HG03139 (cell line): ENCODE measurements at regions not wholly inside any gene's neighbourhood (a gene's known extent, or its start where the extent isn't known, plus 50 kb on each side); places are given as distances from the start of the nearest gene placed in this dataset.
"Not testable (repeated sequence)": the region's sequence is repeated elsewhere in the genome, so short reads cannot be mapped to it uniquely, and the experiment has no call there.

ENCODE experiments used
- ATAC-seq: cut with Tn5 transposase; IDR thresholded peaks from one replicate; pipeline ENCODE4 v1.9.1; 2021; ENCODE audit not compliant: unreplicated experiment

DNA sequence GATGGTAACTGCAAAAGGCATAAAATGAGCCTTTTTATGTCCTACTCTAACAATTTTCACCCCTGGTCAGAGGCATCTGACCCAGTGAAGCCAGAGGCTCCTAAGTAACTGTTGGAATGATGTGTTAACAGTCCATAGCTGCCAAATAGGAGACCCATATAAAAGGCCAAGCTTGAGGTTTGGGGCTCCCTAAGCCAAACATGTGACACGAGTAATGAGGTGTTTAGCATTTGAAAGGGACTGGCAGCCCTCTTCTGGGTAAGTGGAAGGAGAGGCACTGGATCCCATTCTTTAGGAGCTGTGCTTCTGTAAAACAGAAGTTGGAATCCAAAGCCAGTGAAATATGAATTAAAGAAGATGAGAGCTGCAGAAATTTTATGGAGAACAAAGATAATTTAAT, 100.6 kb upstream of the PNPLA4 start:
- ATAC-seq = no peak

GRCh38 chrX:8025705-8026104, 98.5 kb upstream of the PNPLA4 start:
- ATAC-seq = no peak

GRCh38 chrX:8018934-8019333, 91.7 kb upstream of the PNPLA4 start:
- no peak for ATAC-seq

DNA sequence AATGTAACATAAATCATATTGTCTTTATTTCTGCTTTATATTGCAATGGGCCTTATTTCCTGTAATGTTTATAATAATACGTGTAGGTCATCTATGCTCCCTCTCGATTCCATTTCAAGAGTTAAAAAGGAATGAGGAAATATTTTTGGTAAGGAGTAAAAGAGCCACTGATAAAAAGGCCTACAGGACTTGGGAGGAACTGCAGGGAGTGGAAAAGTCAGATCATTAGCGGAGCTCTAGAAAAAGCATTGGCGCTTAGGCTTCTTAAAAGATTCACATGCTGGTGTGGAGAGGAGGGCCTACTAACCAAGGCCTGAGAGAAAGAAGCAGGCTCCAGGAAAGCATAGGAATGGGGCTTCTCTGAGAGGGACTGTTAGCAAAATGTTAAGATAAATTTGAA, 82.9 kb upstream of the PNPLA4 start:
- ATAC-seq = no peak

GRCh38 chrX:8005678-8006347, 78.6 kb upstream of the PNPLA4 start:
- ATAC-seq = no peak

GRCh38 chrX:8003147-8003883, 76.1 kb upstream of the PNPLA4 start:
- ATAC-seq = no peak

GRCh38 chrX:7996851-7997250, 69.6 kb upstream of the PNPLA4 start:
- no peak for ATAC-seq

- ATAC-seq = no peak
These were observed 69.2 kb upstream of the PNPLA4 start for GRCh38 chrX:7996414-7996813.

- ATAC-seq = no peak
These were observed 66.7 kb upstream of the PNPLA4 start for GRCh38 chrX:7993873-7994272.

DNA sequence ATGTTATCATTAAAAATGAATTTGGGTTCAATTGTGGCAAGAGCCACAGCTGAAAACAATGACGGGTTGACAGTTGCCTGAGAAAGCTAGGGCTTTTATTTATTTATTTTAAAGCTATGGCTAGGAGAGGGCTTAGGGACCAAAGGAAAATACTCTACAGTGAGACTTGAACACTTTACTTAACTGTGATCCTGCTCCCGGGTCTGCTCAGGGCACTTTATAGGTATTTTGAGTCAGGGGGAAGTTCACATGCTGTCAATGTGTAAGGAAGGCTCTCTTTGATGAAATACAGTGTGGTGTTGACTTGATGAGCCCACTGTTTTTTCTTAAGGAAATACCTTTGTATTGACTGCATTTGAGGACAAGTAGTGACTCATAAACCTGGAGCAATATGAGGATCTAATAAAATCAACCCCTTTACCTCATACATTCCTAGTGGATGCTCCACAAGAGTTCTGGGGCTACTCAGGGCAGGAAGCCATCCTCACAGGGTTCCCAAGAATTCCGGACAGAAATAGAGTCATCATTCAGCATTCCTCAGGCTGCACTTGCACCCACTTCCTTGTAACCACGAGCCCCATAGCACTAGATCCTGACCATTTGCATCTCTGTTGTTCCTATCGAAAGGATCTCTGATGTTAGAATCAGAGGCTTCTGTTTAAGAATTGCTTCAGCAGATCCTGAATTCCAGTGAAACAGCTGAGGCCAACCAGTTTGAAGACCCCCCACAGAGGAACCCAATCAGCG, 61.0 kb upstream of the PNPLA4 start:
- ATAC-seq = not testable (repeated sequence)

- ATAC-seq = peak; percentile 58
These were observed 60.2 kb upstream of the PNPLA4 start for GRCh38 chrX:7987160-7988012.

- ATAC-seq = not testable (repeated sequence)
These were observed 59.5 kb upstream of the PNPLA4 start for GRCh38 chrX:7986738-7987137.

DNA sequence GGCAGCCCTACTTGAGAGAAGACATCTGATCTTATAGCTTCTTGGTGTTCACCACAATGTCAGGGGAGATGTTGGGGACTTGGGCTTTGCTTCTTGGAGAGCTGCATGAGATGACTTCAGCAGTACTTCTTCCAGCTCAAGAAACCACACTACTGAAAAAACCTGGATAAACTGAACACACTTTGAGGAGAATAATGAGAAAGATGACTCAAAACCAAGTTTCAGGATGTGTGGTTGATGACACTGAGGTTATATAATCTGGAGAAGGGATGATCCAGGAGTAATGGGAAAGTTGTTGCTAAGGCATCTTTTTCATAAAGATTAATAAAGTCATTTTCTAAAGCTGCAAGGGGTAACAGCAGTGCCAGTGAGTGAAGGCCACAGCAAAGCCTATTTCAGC, 58.4 kb upstream of the PNPLA4 start:
- ATAC-seq = no peak

- no peak for ATAC-seq
These were observed 56.4 kb upstream of the PNPLA4 start for GRCh38 chrX:7983581-7983980.
